ENCODE measurements at regions not wholly inside any gene's neighbourhood (a gene's known extent, or its start where the extent isn't known, plus 50 kb on each side); places are given as distances from the start of the nearest gene placed in this dataset.

- H3K79me2 ChIP-seq (ENCODE audit: control insufficient read depth, insufficient read depth, low read length) = no peaks in the 10 kb centered on the region
- no peak overlapping the region for H2AFZ ChIP-seq (ENCODE audit: control insufficient read depth, low read length)
- H3K9me1 ChIP-seq (ENCODE audit: control insufficient read depth, extremely low read depth, insufficient read depth, low read length) = no peaks in the 10 kb centered on the region
- no peaks in the 10 kb centered on the region for H4K20me1 ChIP-seq (ENCODE audit: control insufficient read depth, extremely low read depth, insufficient read depth, low read length)
- FAIRE-seq = no peak
- H3K4me3 ChIP-seq (ENCODE audit: control insufficient read depth in 2 of 3, extremely low read depth in 1 of 3, insufficient read depth in 2 of 3, low read depth in 1 of 3, low read length in 3 of 3) = no peak overlapping the region
- H3K36me3 ChIP-seq (ENCODE audit: control insufficient read depth in 2 of 2, extremely low read depth in 1 of 2, insufficient read depth in 2 of 2, low read length in 2 of 2) = no peaks in the 10 kb centered on the region
- H3K27ac ChIP-seq (ENCODE audit: control insufficient read depth, insufficient read depth, low read length) = no peak overlapping the region
- H3K9ac ChIP-seq (ENCODE audit: control insufficient read depth, extremely low read depth, insufficient read depth, low read length) = no peak overlapping the region
- DNase-seq (ENCODE audit: low read depth, low spot score) = no peak
- no peak overlapping the region for H3K4me2 ChIP-seq (ENCODE audit: control insufficient read depth, extremely low read depth, insufficient read depth, low read depth, low read length)
- dilution Hi-C loops (cut with MboI; ENCODE audit: extremely low pct_ligation_motif_present, low sequenced_read_pairs) = no loop called here
- no peaks in the 10 kb centered on the region for H3K9me3 ChIP-seq (ENCODE audit: control insufficient read depth, low read depth, low read length)
- no peaks in the 10 kb centered on the region for H3K27me3 ChIP-seq (ENCODE audit: control insufficient read depth, extremely low read depth, insufficient read depth, low read length)
- peaks cover 13% of the 10 kb centered on the region for H3K4me1 ChIP-seq (ENCODE audit: control insufficient read depth, extremely low read depth, insufficient read depth, low read length)
- TF ChIP-seq CTCF (optimal IDR thresholded peaks at IDR 0.05 in 1 of 3, IDR thresholded peaks at IDR 0.05 in 1 of 3, conservative IDR thresholded peaks at IDR 0.05 in 1 of 3; ENCODE audit: extremely low read depth in 1 of 3, insufficient read depth in 2 of 3, low read length in 3 of 3) (no peak), EZH2 (IDR thresholded peaks at IDR 0.05; ENCODE audit: low read length) (no peak)
Observed at GRCh38 chr1:91585982-91586381, 85.3 kb downstream of the CDC7 start.

GRCh38 chr1:91589437-91589836 lies 88.8 kb downstream of the CDC7 start:
- H3K79me2 ChIP-seq (ENCODE audit: control insufficient read depth, insufficient read depth, low read length) = no peaks in the 10 kb centered on the region
- H3K27ac ChIP-seq (ENCODE audit: control insufficient read depth, insufficient read depth, low read length) = no peak overlapping the region
- no peaks in the 10 kb centered on the region for H3K9me1 ChIP-seq (ENCODE audit: control insufficient read depth, extremely low read depth, insufficient read depth, low read length)
- dilution Hi-C loops (cut with MboI; ENCODE audit: extremely low pct_ligation_motif_present, low sequenced_read_pairs) = no loop called here
- no peaks in the 10 kb centered on the region for H3K9me3 ChIP-seq (ENCODE audit: control insufficient read depth, low read depth, low read length)
- no peak overlapping the region for H2AFZ ChIP-seq (ENCODE audit: control insufficient read depth, low read length)
- H3K4me2 ChIP-seq (ENCODE audit: control insufficient read depth, extremely low read depth, insufficient read depth, low read depth, low read length) = no peak overlapping the region
- no peak for DNase-seq (ENCODE audit: low read depth, low spot score)
- peaks cover 5% of the 10 kb centered on the region for H3K27me3 ChIP-seq (ENCODE audit: control insufficient read depth, extremely low read depth, insufficient read depth, low read length)
- H3K36me3 ChIP-seq (ENCODE audit: control insufficient read depth in 2 of 2, extremely low read depth in 1 of 2, insufficient read depth in 2 of 2, low read length in 2 of 2) = no peaks in the 10 kb centered on the region
- H3K4me1 ChIP-seq (ENCODE audit: control insufficient read depth, extremely low read depth, insufficient read depth, low read length) = no peaks in the 10 kb centered on the region
- H4K20me1 ChIP-seq (ENCODE audit: control insufficient read depth, extremely low read depth, insufficient read depth, low read length) = no peaks in the 10 kb centered on the region
- TF ChIP-seq CTCF (optimal IDR thresholded peaks at IDR 0.05 in 1 of 3, IDR thresholded peaks at IDR 0.05 in 1 of 3, conservative IDR thresholded peaks at IDR 0.05 in 1 of 3; ENCODE audit: extremely low read depth in 1 of 3, insufficient read depth in 2 of 3, low read length in 3 of 3) (no peak), EZH2 (IDR thresholded peaks at IDR 0.05; ENCODE audit: low read length) (no peak)
- no peak overlapping the region for H3K9ac ChIP-seq (ENCODE audit: control insufficient read depth, extremely low read depth, insufficient read depth, low read length)
- no peak overlapping the region for H3K4me3 ChIP-seq (ENCODE audit: control insufficient read depth in 2 of 3, extremely low read depth in 1 of 3, insufficient read depth in 2 of 3, low read depth in 1 of 3, low read length in 3 of 3)
- FAIRE-seq = no peak

Data from keratinocyte (primary cell).